ENCODE measurements at regions not wholly inside any gene's neighbourhood (a gene's known extent, or its start where the extent isn't known, plus 50 kb on each side); places are given as distances from the start of the nearest gene placed in this dataset.

- no peak for TF ChIP-seq POLR2A (IDR thresholded peaks at IDR 0.05)
- TF ChIP-seq CTCF (IDR thresholded peaks at IDR 0.05), result no peak
- no peak for DNase-seq (ENCODE audit: low spot score in 2 of 2)
- H3K4me3 ChIP-seq (ENCODE audit: low read depth, poor library complexity, severe bottlenecking), result no peak overlapping the region
- intact Hi-C loops (cut with DNase I; ENCODE audit: low total_unique reads), result no loop called here
- 85 to 92% methylated on average over 1 of the region's 1 CpG for WGBS, 2 donors
Observed at GRCh38 chr3:79976466-79976865, 208.7 kb upstream of the ROBO1 start.

- 71 to 72% methylated on average over 5 of the region's 5 CpGs for WGBS, 2 donors
- TF ChIP-seq POLR2A (IDR thresholded peaks at IDR 0.05) (no peak), CTCF (IDR thresholded peaks at IDR 0.05) (no peak)
- intact Hi-C loops (cut with DNase I; ENCODE audit: low total_unique reads), result no loop called here
- no peak for DNase-seq (ENCODE audit: low spot score in 2 of 2)
- H3K4me3 ChIP-seq (ENCODE audit: low read depth, poor library complexity, severe bottlenecking), result no peak overlapping the region
Observed at GRCh38 chr3:79973917-79974595, 206.3 kb upstream of the ROBO1 start.

GRCh38 chr3:79973482-79973881 is 205.7 kb upstream of the ROBO1 start:
- intact Hi-C loops (cut with DNase I; ENCODE audit: low total_unique reads), result no loop called here
- no peak for TF ChIP-seq POLR2A (IDR thresholded peaks at IDR 0.05)
- no peak for TF ChIP-seq CTCF (IDR thresholded peaks at IDR 0.05)
- WGBS, 2 donors, result 81 to 92% methylated on average over 1 of the region's 1 CpG
- no peak for DNase-seq (ENCODE audit: low spot score in 2 of 2)
- no peak overlapping the region for H3K4me3 ChIP-seq (ENCODE audit: low read depth, poor library complexity, severe bottlenecking)

- TF ChIP-seq POLR2A (IDR thresholded peaks at IDR 0.05), result no peak
- no peak for TF ChIP-seq CTCF (IDR thresholded peaks at IDR 0.05)
Observed at GRCh38 chr3:79968418-79968817, 200.6 kb upstream of the ROBO1 start.

GRCh38 chr3:79960594-79960993 is 192.8 kb upstream of the ROBO1 start:
- WGBS, 2 donors, result 71 to 77% methylated on average over 3 of the region's 3 CpGs
- intact Hi-C loops (cut with DNase I; ENCODE audit: low total_unique reads), result no loop called here
- no peak for TF ChIP-seq POLR2A (IDR thresholded peaks at IDR 0.05)
- TF ChIP-seq CTCF (IDR thresholded peaks at IDR 0.05), result no peak
- DNase-seq (ENCODE audit: low spot score in 2 of 2), result no peak
- H3K4me3 ChIP-seq (ENCODE audit: low read depth, poor library complexity, severe bottlenecking), result no peak overlapping the region

More at GRCh38 chr3:79968418-79968817, 200.6 kb upstream of the ROBO1 start:
- intact Hi-C loops (cut with DNase I; ENCODE audit: low total_unique reads), result no loop called here
- no peak overlapping the region for H3K4me3 ChIP-seq (ENCODE audit: low read depth, poor library complexity, severe bottlenecking)
- no peak for DNase-seq (ENCODE audit: low spot score in 2 of 2)
- 83 to 85% methylated on average over 1 of the region's 1 CpG for WGBS, 2 donors

GRCh38 chr3:79957066-79957465 is 189.3 kb upstream of the ROBO1 start:
- DNase-seq (ENCODE audit: low spot score in 2 of 2), result no peak
- WGBS, 2 donors, result 54 to 56% methylated on average over 6 of the region's 6 CpGs
- TF ChIP-seq POLR2A (IDR thresholded peaks at IDR 0.05) (no peak), CTCF (IDR thresholded peaks at IDR 0.05) (no peak)
- intact Hi-C loops (cut with DNase I; ENCODE audit: low total_unique reads), result no loop called here
- no peak overlapping the region for H3K4me3 ChIP-seq (ENCODE audit: low read depth, poor library complexity, severe bottlenecking)
